SK-MEL-5 (cell line): ENCODE measurements at regions not wholly inside any gene's neighbourhood (a gene's known extent, or its start where the extent isn't known, plus 50 kb on each side); places are given as distances from the start of the nearest gene placed in this dataset.
"Not testable (repeated sequence)": the region's sequence is repeated elsewhere in the genome, so short reads cannot be mapped to it uniquely, and the experiment has no call there.

ENCODE experiments used
- DNase-seq: peaks from one replicate; pipeline ENCODE4 v3.0.0-alpha.2; 2016; ENCODE audit warnings: low read depth, low spot score
- in situ Hi-C: cut with HindIII; loops from 2 replicates; pipeline ENCODE4 v1.10.0; 2016; ENCODE audit warnings: low sequenced_read_pairs, high pct_unique_total_duplicates, low pct_unique_long_range_greater_than_20kb

DNA sequence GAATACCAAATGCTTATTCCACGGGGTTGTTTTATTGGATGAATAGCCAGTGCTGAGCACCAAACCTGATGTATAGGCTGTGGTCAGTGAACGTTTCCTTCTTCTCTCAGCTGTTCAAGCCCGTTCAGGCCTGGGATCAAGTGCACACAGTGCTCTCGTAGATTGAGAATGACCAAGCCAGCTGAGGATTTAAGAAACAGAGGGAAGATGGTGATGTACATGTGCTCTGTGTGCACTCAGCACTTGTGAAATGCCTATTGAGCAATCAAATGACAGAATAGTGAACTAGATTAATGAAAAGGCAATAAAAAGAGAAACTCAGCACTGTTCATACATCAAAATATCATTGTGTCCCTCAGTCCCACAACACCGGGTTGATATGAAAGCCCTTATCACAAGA lies 302.5 kb downstream of the BMPER start:
- no peak for DNase-seq
- in situ Hi-C loops = no loop called here

DNA sequence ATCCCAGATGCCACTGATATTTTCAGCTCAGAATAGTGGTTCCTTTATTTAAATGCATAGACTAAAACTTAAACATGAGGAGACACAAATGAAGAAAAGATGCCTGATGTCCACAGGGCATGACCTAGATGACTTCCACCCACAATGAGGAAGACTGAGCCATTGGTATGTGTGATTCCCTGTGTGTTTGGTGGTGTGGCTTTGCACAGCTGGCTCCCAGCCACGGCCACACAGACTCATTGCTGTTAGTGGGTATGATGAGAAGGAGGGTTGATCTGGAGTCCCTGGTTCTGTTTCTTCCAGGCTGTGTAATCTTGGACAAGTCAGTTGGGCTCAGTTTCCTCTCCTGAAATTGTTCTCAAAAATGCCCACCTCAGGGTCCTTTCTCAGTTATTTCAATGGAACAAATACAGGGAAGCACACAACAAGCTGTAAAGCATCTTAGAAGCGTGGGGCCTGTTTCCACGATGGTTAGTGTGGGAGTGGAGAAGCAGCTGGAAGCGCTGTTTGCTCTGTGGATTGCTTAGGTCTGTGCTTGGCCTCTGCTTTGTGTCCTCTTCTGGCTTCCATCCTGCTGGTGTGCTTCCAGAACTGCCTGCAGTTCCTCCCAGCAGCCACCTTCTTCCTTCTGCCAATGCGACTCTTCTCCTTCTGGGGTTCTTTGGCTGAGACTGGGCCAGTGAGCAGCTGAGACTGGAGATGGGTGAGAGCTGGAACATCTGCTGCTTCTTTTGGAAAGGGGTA lies 303.7 kb downstream of the BMPER start:
- in situ Hi-C loops = no loop called here
- no peak for DNase-seq

DNA sequence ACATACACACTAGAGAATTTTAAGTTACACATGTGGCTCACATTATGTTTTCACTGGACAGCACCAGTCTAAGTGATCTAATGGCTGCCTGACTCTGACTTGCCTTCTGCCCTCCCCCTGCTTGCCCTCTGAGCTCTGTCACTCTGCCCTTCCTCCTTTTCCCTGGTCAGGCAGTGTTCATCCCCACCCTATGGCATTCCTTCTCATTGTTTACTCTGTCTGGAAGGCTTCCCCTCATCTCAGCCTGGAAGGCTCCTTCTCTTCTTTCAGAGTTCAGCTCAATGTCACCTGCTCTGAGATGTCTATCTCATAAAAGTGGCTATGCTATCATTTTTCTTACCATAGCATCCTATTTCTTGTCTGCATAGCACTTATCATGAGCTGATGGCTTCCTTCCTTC lies 305.7 kb downstream of the BMPER start:
- in situ Hi-C loops = no loop called here
- DNase-seq = no peak

DNA sequence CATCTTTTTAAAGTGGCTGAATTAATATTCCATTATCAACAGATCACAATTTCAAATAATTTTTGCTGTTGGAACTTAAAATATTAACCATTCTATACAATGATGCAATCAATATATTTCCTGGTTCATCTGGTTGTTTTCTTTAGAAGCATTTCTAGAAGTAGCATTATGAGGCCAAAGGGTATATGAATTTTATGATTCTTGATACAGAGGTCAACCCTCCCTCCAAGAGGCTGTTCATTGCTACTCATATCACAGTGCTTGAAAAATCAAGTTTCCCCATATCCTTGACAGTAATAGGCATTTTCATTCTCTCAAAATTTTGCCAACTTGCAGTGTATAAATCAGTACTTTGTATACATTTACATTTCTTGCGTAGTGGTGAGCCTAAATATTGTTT lies 312.6 kb downstream of the BMPER start:
- no peak for DNase-seq
- in situ Hi-C loops = no loop called here

DNA sequence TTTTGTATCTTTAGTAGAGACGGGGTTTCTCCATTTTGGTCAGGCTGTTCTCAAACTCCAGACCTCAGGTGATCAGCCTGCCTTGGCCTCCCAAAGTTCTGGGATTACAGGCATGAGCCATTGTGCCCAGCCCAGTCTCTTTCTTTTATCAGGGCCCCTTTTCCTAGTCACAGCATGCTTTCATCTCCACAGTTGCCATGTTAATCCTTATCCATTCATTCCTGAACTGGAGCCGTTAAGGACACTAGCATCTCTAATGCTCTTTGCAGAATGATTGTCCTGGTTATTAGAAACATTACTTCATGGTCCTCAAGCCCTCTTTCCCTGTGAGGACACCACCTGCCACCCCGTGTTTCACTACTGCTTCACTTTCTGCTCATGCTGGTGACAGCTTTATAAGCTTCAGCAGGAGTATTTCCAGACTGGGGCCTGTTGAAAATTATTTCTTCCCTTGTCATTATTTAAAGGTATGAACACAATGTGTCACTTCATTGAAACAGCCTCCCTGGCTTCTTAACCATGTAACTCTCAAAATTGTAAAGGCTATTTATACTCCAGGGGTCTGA lies 313.9 kb downstream of the BMPER start:
- in situ Hi-C loops = no loop called here
- DNase-seq = no peak

DNA sequence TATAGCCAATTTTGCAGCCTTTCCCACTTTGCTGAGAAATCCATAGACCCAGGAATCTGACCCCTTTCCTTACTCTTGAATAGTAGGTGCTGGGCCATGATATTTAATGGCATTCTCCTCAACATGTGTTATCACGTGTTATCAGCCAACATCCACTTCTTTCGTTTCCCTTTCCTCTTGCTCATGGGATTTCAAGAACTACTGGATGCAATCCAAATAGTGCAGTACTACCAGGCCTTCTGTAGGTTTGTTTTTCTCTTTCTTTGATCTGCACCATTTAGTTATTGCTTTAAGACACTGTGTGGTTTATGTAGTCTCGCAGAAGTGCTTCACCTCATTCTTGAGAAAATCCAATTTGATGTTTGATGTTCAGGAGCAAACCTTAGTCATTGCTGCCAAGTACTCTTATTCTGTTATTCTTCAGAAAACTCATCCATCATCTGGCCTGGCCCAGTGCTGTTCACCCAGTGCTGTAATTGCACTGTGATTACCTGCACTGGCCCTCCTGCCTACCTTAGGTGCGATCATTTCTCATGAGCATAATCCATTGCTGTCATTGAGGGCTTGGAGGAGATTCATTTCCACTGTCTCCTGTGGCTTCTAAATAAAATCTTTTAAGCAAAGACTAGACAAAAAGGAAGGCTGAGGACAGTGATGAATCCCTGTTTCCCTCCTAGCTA lies 315.3 kb downstream of the BMPER start:
- DNase-seq = no peak
- in situ Hi-C loops = no loop called here

DNA sequence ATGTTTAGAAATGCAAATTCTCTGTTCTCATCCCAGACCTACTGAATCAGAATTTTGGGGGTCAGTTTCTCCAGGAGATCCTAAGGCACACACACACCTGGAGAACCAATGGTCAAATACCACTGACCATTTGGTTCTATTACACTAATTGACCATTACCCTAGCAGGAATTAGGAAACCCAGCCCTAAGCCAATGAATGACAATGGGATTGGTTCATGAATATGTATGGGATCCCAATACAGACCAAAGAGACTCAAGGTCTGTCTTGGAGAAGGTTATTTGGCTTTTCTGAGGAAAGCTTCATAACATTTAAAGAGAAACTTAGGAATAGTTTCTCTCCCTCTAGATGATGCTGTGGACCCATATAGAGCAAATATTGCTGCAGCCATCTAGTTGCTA lies 317.0 kb downstream of the BMPER start:
- in situ Hi-C loops = no loop called here
- DNase-seq = no peak

DNA sequence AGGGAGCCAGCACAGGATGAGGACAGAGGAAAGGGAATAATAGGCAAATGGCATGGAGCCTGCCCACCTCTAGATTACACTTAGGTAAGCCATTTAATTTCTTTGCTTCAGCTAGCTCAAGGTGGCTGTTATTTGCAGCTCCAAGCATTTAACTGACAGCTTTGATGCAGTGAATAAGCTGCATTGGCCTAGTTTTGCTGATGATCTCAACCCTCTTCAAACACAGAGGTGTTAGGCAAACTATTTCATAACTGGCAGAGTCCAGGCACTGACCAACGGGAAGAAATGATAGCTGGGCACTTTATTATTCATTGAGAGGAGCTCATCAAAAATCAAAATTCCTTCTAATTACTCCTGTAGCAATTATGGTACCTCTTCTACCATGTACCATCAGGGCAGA lies 317.4 kb downstream of the BMPER start:
- in situ Hi-C loops = no loop called here
- DNase-seq = no peak

DNA sequence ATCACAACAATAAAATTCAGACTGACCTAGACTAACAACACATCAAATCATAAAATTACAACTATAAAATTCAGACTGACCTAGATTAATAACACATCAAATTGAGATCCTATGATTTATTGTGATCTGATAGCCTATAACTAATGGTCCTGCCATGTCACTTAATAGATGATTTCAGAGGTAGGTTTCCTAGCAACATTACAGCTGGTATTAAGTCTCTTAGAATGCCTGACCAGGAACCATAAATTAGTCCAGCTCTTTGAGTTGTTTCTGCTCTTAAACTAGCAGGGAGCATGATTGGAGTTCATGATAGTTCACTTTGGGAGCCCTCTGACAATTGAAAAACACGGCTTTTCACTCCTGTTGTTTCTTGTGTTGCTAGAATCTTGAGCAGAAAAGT lies 318.9 kb downstream of the BMPER start:
- no peak for DNase-seq
- in situ Hi-C loops = no loop called here

DNA sequence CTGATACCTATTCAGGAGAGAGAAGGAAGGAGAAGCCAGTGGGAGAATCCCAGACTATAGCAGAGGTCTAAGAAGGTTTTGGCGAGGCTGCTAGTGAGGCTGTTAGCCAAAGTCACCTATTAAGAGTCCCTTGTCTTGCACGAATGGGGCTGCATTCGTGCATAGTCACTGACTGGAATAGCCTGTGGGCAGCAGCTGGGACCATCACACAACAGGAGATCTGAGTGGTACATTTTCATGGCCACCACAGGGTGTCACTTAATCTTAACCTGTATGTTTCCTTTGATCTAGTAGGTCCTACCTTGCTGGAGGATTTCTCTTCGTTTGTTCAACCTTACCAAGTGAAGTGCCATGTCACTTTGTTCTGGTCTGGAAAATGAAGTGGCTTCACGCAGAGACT lies 319.9 kb downstream of the BMPER start:
- DNase-seq = no peak
- in situ Hi-C loops = no loop called here

DNA sequence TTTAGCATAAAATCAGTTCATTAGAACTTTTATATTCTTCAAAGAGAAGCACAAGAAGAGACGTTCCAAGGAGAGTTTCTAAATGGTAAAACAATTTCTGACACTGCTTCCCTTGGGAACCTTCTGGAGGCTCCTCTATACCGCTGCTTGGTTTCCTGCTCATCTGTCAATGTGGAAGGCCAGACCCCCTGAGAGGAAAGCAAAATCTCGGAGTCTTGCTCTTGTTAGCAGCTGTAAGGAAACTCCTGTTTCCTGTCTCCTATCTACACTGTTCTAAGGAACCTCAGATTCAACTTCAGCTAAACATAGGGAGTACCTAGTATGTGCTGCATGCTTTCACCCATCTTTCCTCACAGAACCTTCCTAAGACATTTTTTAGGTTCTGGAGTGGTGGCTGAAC lies 322.2 kb downstream of the BMPER start:
- no peak for DNase-seq
- in situ Hi-C loops = no loop called here

DNA sequence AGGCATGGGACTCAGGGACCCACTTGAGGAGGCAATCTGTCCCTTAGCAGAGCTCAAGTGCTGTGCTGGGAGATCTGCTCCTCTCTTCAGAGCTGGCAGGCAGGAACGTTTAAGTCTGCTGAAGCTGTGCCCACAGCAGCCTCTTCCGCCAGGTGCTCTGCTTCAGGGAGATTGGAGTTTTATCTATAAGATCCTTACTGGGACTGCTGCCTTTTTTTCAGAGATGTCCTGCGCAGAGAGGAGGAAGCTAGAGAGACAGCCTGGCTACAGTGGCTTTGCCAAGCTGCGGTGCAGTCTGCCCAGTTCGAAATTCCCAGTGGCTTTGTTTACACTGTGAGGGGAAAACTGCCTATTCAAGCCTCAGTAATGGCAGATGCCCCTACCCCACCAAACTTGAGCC lies 329.8 kb downstream of the BMPER start:
- not testable (repeated sequence) for DNase-seq

DNA sequence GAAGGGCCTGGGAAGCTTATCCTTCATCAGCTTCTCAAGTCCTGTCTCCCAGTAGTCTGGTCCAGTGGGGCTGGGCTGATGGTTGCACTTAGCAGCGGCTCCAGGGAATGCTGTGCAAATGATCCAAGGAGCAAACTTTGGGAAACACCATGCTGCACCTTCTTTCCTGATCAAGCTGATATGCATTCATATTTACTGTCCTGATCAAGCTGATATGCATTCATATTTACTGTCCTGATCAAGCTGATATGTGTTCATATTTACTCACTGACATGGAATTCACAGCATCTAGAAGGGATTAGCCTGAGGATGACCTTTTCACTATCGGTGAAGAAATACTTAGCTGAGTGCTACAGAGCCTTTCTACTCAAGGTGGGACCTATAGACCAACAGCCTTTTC lies 330.7 kb downstream of the BMPER start:
- no peak for DNase-seq
- in situ Hi-C loops = no loop called here

More for the DNA sequence above, 329.8 kb downstream of the BMPER start:
- in situ Hi-C loops = not testable (repeated sequence)

DNA sequence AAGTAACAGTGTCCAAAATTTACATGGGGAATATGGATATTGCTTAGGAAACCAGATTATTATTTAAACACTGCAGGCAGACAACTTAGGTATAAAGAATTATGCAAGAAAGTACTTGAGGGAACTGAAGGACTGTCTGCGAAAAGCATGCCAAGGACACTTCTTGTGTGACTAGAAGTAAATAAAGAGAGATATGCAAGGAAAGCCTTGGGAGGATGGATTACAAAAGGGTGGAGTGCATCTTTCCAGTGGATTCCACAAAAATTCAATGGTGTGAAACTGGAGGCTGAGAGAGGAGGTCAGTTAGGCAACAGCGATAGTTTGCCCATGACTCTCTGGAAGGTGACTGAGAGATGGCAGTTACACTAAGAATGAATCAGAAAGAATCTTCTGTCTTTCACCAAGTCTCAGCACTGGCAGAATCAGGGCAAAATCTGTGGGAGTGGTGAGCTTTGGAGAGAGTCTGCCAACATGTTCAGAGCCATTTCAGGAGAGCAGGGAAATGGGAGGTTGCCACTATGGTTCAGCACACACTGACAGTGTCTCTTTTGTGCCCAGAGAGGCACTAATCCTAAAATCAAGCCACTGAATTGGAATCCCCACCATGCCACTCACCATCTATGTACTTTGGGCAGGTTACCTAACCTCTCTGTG lies 331.6 kb downstream of the BMPER start:
- in situ Hi-C loops = no loop called here
- DNase-seq = no peak

DNA sequence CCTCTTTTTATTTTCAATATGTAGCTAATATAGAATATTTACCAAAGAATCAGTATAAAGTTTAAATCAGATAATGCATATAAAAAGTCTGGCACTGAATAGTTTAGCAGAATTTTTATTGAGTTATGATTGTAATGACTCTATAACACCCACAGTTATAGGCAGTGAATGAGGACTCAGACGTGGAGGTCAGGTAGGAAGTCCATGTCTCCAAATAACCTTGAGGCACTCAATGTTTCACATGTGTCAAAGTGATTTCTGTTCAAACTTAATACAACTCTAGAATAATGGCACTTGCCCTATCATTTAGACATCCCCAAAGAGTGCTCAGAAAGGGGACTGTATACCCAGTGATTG lies 332.1 kb downstream of the BMPER start:
- in situ Hi-C loops = no loop called here
- DNase-seq = no peak

DNA sequence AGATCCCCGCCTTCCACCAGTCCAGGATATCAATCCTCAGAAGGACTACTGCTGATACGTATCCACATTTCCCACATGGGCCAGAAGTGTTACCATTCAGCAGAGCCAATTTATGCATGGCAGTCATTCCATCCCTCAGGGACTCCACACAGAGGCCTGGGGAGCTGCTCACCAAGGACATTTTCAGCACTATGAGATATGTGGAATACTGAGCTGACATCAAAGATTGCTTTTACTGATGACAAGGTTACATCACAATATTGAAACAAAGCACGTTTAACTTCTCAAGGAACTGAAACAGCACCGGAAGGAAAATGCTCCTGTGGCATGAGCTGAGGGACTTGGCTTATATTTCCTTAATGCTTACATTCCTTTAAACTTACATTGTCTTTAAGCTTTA lies 335.1 kb downstream of the BMPER start:
- in situ Hi-C loops = no loop called here
- no peak for DNase-seq

DNA sequence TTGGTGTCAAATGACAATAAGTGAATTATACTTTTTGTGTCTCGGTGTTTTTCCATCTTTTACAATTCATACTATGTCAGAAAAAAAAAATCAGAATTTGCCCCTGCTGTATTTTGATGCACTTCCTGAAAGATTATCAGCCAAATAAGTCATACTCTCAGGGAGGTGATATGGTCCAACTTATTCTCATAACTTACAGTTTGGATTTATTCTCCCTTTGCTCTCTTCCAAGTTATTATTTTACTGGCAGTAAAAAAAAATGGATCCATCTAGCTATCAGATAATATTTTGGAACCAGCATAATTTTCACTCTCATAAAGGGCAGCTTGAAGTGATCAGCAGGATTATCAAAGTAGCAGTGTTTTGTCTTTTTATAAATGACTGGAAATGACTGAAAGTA lies 337.1 kb downstream of the BMPER start:
- in situ Hi-C loops = no loop called here
- DNase-seq = no peak

DNA sequence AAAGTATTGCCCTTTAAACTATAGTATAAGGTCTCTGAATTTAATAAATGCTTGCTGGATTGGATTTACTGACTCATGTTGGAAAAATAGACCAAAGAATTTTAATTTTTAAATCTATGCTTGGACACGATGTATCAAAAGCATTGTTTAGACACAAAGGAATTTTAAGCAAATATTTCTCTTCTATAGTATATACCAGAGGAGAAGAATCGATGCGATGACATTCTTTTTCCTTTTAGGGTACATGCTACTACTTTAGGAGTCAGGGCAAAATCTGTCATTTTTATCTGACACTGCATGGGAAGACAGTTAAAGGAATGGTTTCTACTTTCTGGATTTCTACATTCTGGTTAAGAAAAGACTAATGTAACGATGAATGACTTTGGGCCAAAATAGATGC lies 339.9 kb downstream of the BMPER start:
- in situ Hi-C loops = no loop called here
- DNase-seq = no peak

DNA sequence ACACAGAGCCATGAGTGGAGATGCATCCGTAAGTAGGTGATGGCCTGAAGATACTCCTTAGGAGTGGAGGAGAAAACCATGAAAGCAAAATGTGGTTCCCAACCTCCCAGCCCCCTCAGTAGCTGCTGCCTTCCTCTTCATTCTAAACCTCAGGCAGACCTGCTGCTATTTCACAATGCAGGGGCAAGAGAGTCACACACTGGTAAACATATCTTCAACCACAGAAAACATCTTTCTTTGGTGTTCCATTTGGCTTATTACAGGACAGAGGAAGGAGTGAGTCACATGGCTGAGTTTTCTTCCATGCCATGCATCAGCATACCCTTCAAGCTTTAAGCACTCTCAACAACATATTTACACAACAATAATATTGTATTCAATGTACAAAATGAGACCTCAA lies 342.1 kb downstream of the BMPER start:
- in situ Hi-C loops = no loop called here
- DNase-seq = no peak
